ENCODE measurements at regions not wholly inside any gene's neighbourhood (a gene's known extent, or its start where the extent isn't known, plus 50 kb on each side); places are given as distances from the start of the nearest gene placed in this dataset.

DNA sequence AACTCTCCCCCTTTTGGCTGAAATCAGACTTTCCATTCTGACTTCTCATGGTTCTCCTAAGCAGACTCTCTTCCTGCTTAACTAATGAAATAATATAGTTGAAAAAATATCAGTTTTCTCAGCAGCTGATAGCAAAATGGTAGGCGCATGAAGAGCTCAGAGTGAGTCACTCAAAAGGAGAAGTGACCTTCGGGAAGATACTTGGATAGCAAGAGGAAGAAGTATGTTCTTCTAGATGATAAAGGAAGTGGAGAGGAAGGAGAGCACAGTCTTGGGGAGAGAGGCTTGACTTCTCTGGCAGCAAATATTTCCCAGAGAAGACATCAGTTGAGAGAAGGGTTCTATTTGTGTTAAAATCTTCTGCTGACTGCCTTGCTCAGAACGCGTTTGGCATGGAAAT is 101.5 kb downstream of the TAF11L14 start:
- Histone ChIP-seq H2AFZ (no peak overlapping the region), H3K36me3 (ENCODE audit: insufficient read depth) (no peaks in the 10 kb centered on the region), H3K79me2 (replicated peaks; ENCODE audit: insufficient read depth) (no peaks in the 10 kb centered on the region), H4K20me1 (replicated peaks; ENCODE audit: insufficient read depth) (no peaks in the 10 kb centered on the region), H3K27ac (ENCODE audit: low read depth) (no peak overlapping the region), H3F3A (replicated peaks; ENCODE audit: low read depth) (no peaks in the 10 kb centered on the region), H3K4me3 (no peak overlapping the region), H3K9me2 (ENCODE audit: insufficient read depth) (no peaks in the 10 kb centered on the region), H3K4me2 (no peak overlapping the region), H3K27me3 (ENCODE audit: insufficient read depth) (no peaks in the 10 kb centered on the region), H3K4me1 (ENCODE audit: insufficient read depth) (no peaks in the 10 kb centered on the region)
- Mint-ChIP-seq H3K36me3 (ENCODE audit: low read depth) (no peaks in the 10 kb centered on the region), H3K27me3 (ENCODE audit: insufficient read depth, low read depth, poor library complexity) (no peaks in the 10 kb centered on the region), H3K4me1 (no peaks in the 10 kb centered on the region), H3K9me3 (no peaks in the 10 kb centered on the region; the same call in 2 of the 3 replicates), H3K4me3 (no peak overlapping the region), H3K27ac (no peak overlapping the region)
- DNase-seq (ENCODE audit: low spot score) (no peak), ATAC-seq (no peak)
- TF ChIP-seq, protein P1, sequence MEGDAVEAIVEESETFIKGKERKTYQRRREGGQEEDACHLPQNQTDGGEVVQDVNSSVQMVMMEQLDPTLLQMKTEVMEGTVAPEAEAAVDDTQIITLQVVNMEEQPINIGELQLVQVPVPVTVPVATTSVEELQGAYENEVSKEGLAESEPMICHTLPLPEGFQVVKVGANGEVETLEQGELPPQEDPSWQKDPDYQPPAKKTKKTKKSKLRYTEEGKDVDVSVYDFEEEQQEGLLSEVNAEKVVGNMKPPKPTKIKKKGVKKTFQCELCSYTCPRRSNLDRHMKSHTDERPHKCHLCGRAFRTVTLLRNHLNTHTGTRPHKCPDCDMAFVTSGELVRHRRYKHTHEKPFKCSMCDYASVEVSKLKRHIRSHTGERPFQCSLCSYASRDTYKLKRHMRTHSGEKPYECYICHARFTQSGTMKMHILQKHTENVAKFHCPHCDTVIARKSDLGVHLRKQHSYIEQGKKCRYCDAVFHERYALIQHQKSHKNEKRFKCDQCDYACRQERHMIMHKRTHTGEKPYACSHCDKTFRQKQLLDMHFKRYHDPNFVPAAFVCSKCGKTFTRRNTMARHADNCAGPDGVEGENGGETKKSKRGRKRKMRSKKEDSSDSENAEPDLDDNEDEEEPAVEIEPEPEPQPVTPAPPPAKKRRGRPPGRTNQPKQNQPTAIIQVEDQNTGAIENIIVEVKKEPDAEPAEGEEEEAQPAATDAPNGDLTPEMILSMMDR (conservative IDR thresholded peaks at IDR 0.05; ENCODE audit: low read depth in 2 of 2) = no peak
- TF ChIP-seq, protein P2, sequence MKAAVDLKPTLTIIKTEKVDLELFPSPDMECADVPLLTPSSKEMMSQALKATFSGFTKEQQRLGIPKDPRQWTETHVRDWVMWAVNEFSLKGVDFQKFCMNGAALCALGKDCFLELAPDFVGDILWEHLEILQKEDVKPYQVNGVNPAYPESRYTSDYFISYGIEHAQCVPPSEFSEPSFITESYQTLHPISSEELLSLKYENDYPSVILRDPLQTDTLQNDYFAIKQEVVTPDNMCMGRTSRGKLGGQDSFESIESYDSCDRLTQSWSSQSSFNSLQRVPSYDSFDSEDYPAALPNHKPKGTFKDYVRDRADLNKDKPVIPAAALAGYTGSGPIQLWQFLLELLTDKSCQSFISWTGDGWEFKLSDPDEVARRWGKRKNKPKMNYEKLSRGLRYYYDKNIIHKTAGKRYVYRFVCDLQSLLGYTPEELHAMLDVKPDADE (IDR thresholded peaks at IDR 0.05) = no peak
- TF ChIP-seq ZNF331 (CRISPR knock-in tag; IDR thresholded peaks at IDR 0.05; ENCODE audit: low read depth) = no peak
- TF ChIP-seq EZH2phosphoT487 (IDR thresholded peaks at IDR 0.05; ENCODE audit: unreplicated experiment) = no peak
- no peak for TF ChIP-seq STAT1 (IDR thresholded peaks at IDR 0.05; ENCODE audit: unreplicated experiment)
- TF ChIP-seq ZNF114 (CRISPR knock-in tag; IDR thresholded peaks at IDR 0.05) = no peak
- TF ChIP-seq JUNB (IDR thresholded peaks at IDR 0.05; ENCODE audit: unreplicated experiment) = no peak
- TF ChIP-seq, protein P3, sequence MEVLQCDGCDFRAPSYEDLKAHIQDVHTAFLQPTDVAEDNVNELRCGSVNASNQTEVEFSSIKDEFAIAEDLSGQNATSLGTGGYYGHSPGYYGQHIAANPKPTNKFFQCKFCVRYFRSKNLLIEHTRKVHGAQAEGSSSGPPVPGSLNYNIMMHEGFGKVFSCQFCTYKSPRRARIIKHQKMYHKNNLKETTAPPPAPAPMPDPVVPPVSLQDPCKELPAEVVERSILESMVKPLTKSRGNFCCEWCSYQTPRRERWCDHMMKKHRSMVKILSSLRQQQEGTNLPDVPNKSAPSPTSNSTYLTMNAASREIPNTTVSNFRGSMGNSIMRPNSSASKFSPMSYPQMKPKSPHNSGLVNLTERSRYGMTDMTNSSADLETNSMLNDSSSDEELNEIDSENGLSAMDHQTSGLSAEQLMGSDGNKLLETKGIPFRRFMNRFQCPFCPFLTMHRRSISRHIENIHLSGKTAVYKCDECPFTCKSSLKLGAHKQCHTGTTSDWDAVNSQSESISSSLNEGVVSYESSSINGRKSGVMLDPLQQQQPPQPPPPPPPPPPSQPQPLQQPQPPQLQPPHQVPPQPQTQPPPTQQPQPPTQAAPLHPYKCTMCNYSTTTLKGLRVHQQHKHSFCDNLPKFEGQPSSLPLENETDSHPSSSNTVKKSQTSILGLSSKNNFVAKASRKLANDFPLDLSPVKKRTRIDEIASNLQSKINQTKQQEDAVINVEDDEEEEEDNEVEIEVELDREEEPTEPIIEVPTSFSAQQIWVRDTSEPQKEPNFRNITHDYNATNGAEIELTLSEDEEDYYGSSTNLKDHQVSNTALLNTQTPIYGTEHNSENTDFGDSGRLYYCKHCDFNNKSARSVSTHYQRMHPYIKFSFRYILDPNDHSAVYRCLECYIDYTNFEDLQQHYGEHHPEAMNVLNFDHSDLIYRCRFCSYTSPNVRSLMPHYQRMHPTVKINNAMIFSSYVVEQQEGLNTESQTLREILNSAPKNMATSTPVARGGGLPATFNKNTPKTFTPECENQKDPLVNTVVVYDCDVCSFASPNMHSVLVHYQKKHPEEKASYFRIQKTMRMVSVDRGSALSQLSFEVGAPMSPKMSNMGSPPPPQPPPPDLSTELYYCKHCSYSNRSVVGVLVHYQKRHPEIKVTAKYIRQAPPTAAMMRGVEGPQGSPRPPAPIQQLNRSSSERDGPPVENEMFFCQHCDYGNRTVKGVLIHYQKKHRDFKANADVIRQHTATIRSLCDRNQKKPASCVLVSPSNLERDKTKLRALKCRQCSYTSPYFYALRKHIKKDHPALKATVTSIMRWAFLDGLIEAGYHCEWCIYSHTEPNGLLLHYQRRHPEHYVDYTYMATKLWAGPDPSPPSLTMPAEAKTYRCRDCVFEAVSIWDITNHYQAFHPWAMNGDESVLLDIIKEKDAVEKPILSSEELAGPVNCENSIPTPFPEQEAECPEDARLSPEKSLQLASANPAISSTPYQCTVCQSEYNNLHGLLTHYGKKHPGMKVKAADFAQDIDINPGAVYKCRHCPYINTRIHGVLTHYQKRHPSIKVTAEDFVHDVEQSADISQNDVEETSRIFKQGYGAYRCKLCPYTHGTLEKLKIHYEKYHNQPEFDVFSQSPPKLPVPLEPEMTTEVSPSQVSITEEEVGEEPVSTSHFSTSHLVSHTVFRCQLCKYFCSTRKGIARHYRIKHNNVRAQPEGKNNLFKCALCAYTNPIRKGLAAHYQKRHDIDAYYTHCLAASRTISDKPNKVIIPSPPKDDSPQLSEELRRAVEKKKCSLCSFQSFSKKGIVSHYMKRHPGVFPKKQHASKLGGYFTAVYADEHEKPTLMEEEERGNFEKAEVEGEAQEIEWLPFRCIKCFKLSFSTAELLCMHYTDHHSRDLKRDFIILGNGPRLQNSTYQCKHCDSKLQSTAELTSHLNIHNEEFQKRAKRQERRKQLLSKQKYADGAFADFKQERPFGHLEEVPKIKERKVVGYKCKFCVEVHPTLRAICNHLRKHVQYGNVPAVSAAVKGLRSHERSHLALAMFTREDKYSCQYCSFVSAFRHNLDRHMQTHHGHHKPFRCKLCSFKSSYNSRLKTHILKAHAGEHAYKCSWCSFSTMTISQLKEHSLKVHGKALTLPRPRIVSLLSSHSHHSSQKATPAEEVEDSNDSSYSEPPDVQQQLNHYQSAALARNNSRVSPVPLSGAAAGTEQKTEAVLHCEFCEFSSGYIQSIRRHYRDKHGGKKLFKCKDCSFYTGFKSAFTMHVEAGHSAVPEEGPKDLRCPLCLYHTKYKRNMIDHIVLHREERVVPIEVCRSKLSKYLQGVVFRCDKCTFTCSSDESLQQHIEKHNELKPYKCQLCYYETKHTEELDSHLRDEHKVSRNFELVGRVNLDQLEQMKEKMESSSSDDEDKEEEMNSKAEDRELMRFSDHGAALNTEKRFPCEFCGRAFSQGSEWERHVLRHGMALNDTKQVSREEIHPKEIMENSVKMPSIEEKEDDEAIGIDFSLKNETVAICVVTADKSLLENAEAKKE (CRISPR knock-in tag; IDR thresholded peaks at IDR 0.05) = no peak
- no peak for TF ChIP-seq NANOG (IDR thresholded peaks at IDR 0.05; ENCODE audit: borderline replicate concordance)
- no peak for TF ChIP-seq POLR2AphosphoS5 (IDR thresholded peaks at IDR 0.05; ENCODE audit: low read depth)
- TF ChIP-seq CREB1 (CRISPR knock-in tag; IDR thresholded peaks at IDR 0.05; ENCODE audit: low read depth) = no peak
- TF ChIP-seq, protein P4, sequence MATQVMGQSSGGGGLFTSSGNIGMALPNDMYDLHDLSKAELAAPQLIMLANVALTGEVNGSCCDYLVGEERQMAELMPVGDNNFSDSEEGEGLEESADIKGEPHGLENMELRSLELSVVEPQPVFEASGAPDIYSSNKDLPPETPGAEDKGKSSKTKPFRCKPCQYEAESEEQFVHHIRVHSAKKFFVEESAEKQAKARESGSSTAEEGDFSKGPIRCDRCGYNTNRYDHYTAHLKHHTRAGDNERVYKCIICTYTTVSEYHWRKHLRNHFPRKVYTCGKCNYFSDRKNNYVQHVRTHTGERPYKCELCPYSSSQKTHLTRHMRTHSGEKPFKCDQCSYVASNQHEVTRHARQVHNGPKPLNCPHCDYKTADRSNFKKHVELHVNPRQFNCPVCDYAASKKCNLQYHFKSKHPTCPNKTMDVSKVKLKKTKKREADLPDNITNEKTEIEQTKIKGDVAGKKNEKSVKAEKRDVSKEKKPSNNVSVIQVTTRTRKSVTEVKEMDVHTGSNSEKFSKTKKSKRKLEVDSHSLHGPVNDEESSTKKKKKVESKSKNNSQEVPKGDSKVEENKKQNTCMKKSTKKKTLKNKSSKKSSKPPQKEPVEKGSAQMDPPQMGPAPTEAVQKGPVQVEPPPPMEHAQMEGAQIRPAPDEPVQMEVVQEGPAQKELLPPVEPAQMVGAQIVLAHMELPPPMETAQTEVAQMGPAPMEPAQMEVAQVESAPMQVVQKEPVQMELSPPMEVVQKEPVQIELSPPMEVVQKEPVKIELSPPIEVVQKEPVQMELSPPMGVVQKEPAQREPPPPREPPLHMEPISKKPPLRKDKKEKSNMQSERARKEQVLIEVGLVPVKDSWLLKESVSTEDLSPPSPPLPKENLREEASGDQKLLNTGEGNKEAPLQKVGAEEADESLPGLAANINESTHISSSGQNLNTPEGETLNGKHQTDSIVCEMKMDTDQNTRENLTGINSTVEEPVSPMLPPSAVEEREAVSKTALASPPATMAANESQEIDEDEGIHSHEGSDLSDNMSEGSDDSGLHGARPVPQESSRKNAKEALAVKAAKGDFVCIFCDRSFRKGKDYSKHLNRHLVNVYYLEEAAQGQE (IDR thresholded peaks at IDR 0.05; ENCODE audit: unreplicated experiment) = no peak
